K562 (cell line): ENCODE measurements at regions not wholly inside any gene's neighbourhood (a gene's known extent, or its start where the extent isn't known, plus 50 kb on each side); places are given as distances from the start of the nearest gene placed in this dataset.

Experiments
- CTCF ChIP-seq, 3 experiments: IDR thresholded peaks in 2 of 3; conservative IDR thresholded peaks in 1 of 3; 2 replicates each; pipeline ENCODE4 v1.5.1; 2011 to 2012; ENCODE audit warnings: low read length in 3 of 3, mild to moderate bottlenecking in 3 of 3, control low read depth in 2 of 3, improper control_type of control experiment in 1 of 3, inconsistent platforms in 1 of 3, low read depth in 1 of 3, mixed read lengths in 1 of 3, moderate library complexity in 1 of 3; ENCODE audit not compliant: insufficient read depth in 2 of 3
- FOXP1 ChIP-seq: sonication (generic); formaldehyde crosslinking; IDR thresholded peaks from 2 replicates; pipeline ENCODE4 v1.8.0; 2022; ENCODE audit warnings: mild to moderate bottlenecking, missing genetic modification reagents
- SAFB2 ChIP-seq: fragments of 200-400 bp; formaldehyde crosslinking; IDR thresholded peaks from 2 replicates; pipeline ENCODE4 v1.6.1; 2018; ENCODE audit warnings: borderline replicate concordance, low read length, low read depth, moderate library complexity; ENCODE audit not compliant: severe bottlenecking
- SP2 ChIP-seq: IDR thresholded peaks from 2 replicates; pipeline ENCODE4 v1.6.1; 2011; ENCODE audit warnings: mild to moderate bottlenecking, low read depth, low read length, moderate library complexity; ENCODE audit not compliant: poor library complexity, severe bottlenecking; ENCODE audit errors: extremely low read depth
- ZNF395 ChIP-seq: fragments of 200-800 bp; sonication (Bioruptor generic); IDR thresholded peaks from 2 replicates; pipeline ENCODE4 v1.6.1; 2017; ENCODE audit warnings: missing genetic modification characterization, missing compliant biosample characterization

- TF ChIP-seq CTCF (IDR thresholded peaks at IDR 0.05 in 2 of 3, conservative IDR thresholded peaks at IDR 0.05 in 1 of 3; ENCODE audit: insufficient read depth in 2 of 3, low read depth in 1 of 3, low read length in 3 of 3) (no peak), SAFB2 (no peak), ZNF395 (CRISPR knock-in tag) (no peak), FOXP1 (no peak), SP2 (no peak)
These were observed 67.3 kb upstream of the BARX2 start for GRCh38 chr11:129308241-129308865.
